ENCODE measurements at regions not wholly inside any gene's neighbourhood (a gene's known extent, or its start where the extent isn't known, plus 50 kb on each side); places are given as distances from the start of the nearest gene placed in this dataset.

DNA sequence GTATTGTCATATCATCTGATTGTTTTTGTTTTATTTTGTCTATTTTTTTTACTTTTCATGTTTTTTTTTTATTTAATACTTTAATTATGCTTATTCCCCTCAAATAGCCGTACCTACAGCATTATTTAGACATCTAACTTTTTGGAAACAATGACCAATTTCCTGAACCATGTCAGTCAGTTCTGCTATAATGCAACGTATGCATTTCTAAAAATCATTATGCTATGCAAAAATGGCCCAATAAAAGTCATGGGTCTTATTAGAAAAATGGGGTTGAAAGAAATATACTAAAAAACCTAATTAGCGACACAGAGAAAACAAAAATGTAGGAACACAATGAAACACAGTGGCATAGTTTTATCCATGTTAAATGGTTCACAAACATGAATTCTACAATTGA, 1454.7 kb downstream of the GRIK2 start (continued):
- TF ChIP-seq, protein P1, sequence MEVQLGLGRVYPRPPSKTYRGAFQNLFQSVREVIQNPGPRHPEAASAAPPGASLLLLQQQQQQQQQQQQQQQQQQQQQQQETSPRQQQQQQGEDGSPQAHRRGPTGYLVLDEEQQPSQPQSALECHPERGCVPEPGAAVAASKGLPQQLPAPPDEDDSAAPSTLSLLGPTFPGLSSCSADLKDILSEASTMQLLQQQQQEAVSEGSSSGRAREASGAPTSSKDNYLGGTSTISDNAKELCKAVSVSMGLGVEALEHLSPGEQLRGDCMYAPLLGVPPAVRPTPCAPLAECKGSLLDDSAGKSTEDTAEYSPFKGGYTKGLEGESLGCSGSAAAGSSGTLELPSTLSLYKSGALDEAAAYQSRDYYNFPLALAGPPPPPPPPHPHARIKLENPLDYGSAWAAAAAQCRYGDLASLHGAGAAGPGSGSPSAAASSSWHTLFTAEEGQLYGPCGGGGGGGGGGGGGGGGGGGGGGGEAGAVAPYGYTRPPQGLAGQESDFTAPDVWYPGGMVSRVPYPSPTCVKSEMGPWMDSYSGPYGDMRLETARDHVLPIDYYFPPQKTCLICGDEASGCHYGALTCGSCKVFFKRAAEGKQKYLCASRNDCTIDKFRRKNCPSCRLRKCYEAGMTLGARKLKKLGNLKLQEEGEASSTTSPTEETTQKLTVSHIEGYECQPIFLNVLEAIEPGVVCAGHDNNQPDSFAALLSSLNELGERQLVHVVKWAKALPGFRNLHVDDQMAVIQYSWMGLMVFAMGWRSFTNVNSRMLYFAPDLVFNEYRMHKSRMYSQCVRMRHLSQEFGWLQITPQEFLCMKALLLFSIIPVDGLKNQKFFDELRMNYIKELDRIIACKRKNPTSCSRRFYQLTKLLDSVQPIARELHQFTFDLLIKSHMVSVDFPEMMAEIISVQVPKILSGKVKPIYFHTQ (CRISPR knock-in tag; IDR thresholded peaks at IDR 0.05), result no peak
- TF ChIP-seq, protein P2, sequence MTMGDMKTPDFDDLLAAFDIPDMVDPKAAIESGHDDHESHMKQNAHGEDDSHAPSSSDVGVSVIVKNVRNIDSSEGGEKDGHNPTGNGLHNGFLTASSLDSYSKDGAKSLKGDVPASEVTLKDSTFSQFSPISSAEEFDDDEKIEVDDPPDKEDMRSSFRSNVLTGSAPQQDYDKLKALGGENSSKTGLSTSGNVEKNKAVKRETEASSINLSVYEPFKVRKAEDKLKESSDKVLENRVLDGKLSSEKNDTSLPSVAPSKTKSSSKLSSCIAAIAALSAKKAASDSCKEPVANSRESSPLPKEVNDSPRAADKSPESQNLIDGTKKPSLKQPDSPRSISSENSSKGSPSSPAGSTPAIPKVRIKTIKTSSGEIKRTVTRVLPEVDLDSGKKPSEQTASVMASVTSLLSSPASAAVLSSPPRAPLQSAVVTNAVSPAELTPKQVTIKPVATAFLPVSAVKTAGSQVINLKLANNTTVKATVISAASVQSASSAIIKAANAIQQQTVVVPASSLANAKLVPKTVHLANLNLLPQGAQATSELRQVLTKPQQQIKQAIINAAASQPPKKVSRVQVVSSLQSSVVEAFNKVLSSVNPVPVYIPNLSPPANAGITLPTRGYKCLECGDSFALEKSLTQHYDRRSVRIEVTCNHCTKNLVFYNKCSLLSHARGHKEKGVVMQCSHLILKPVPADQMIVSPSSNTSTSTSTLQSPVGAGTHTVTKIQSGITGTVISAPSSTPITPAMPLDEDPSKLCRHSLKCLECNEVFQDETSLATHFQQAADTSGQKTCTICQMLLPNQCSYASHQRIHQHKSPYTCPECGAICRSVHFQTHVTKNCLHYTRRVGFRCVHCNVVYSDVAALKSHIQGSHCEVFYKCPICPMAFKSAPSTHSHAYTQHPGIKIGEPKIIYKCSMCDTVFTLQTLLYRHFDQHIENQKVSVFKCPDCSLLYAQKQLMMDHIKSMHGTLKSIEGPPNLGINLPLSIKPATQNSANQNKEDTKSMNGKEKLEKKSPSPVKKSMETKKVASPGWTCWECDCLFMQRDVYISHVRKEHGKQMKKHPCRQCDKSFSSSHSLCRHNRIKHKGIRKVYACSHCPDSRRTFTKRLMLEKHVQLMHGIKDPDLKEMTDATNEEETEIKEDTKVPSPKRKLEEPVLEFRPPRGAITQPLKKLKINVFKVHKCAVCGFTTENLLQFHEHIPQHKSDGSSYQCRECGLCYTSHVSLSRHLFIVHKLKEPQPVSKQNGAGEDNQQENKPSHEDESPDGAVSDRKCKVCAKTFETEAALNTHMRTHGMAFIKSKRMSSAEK (CRISPR knock-in tag; IDR thresholded peaks at IDR 0.05; ENCODE audit: borderline replicate concordance), result no peak
- TF ChIP-seq JUN (CRISPR knock-in tag; IDR thresholded peaks at IDR 0.05) (no peak), ELF4 (CRISPR knock-in tag; IDR thresholded peaks at IDR 0.05; ENCODE audit: low read depth) (no peak), ZNF396 (CRISPR knock-in tag; IDR thresholded peaks at IDR 0.05; ENCODE audit: borderline replicate concordance) (no peak), TEAD1 (CRISPR knock-in tag; IDR thresholded peaks at IDR 0.05) (no peak)

DNA sequence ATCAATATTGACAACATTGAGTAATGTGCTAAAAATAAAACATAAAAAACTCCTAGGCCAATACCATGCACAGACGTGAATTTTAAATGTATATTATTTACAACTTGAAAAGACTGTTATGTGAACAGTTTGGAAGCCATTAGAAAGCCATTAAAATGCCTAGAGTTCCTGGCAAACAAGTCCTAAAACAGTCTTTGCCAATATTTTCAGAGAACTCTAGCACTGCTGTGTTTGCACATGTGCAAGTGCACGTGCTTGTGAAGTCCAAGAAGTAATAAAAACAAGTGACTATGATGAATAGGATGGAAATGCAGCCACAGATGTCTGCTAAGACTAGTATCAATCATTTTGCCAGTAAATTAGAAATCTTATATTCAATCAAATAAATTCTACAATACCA, 1447.6 kb downstream of the GRIK2 start:
- CTCF ChIA-PET, result no interaction called here
- no peaks in the 10 kb centered on the region for H3K36me3 Mint-ChIP-seq
- ATAC-seq, result no peak

More for the DNA sequence above, 1447.6 kb downstream of the GRIK2 start:
- no peak overlapping the region for H3K4me3 Mint-ChIP-seq
- TF ChIP-seq, protein P3, sequence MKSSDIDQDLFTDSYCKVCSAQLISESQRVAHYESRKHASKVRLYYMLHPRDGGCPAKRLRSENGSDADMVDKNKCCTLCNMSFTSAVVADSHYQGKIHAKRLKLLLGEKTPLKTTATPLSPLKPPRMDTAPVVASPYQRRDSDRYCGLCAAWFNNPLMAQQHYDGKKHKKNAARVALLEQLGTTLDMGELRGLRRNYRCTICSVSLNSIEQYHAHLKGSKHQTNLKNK (CRISPR knock-in tag; IDR thresholded peaks at IDR 0.05), result no peak
- TF ChIP-seq, protein P4, sequence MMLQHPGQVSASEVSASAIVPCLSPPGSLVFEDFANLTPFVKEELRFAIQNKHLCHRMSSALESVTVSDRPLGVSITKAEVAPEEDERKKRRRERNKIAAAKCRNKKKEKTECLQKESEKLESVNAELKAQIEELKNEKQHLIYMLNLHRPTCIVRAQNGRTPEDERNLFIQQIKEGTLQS (CRISPR knock-in tag; conservative IDR thresholded peaks at IDR 0.05), result no peak
- TF ChIP-seq CREB1 (CRISPR knock-in tag; IDR thresholded peaks at IDR 0.05) (no peak), IRF2 (CRISPR knock-in tag; IDR thresholded peaks at IDR 0.05; ENCODE audit: borderline replicate concordance, low read depth) (no peak), TP53 (CRISPR knock-in tag; IDR thresholded peaks at IDR 0.05) (no peak), RORB (CRISPR knock-in tag; IDR thresholded peaks at IDR 0.05) (no peak), SMAD3 (CRISPR knock-in tag; IDR thresholded peaks at IDR 0.05; ENCODE audit: borderline replicate concordance) (no peak), NFYB (CRISPR knock-in tag; conservative IDR thresholded peaks at IDR 0.05; ENCODE audit: low read depth) (no peak)
- TF ChIP-seq, protein P5, sequence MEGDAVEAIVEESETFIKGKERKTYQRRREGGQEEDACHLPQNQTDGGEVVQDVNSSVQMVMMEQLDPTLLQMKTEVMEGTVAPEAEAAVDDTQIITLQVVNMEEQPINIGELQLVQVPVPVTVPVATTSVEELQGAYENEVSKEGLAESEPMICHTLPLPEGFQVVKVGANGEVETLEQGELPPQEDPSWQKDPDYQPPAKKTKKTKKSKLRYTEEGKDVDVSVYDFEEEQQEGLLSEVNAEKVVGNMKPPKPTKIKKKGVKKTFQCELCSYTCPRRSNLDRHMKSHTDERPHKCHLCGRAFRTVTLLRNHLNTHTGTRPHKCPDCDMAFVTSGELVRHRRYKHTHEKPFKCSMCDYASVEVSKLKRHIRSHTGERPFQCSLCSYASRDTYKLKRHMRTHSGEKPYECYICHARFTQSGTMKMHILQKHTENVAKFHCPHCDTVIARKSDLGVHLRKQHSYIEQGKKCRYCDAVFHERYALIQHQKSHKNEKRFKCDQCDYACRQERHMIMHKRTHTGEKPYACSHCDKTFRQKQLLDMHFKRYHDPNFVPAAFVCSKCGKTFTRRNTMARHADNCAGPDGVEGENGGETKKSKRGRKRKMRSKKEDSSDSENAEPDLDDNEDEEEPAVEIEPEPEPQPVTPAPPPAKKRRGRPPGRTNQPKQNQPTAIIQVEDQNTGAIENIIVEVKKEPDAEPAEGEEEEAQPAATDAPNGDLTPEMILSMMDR (IDR thresholded peaks at IDR 0.05), result no peak
- TF ChIP-seq, protein P6, sequence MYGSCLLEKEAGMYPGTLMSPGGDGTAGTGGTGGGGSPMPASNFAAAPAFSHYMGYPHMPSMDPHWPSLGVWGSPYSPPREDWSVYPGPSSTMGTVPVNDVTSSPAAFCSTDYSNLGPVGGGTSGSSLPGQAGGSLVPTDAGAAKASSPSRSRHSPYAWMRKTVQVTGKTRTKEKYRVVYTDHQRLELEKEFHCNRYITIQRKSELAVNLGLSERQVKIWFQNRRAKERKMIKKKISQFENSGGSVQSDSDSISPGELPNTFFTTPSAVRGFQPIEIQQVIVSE (CRISPR knock-in tag; IDR thresholded peaks at IDR 0.05; ENCODE audit: borderline replicate concordance), result no peak
- TF ChIP-seq, protein P7, sequence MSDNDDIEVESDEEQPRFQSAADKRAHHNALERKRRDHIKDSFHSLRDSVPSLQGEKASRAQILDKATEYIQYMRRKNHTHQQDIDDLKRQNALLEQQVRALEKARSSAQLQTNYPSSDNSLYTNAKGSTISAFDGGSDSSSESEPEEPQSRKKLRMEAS (CRISPR knock-in tag; IDR thresholded peaks at IDR 0.05), result no peak
- TF ChIP-seq, protein P8, sequence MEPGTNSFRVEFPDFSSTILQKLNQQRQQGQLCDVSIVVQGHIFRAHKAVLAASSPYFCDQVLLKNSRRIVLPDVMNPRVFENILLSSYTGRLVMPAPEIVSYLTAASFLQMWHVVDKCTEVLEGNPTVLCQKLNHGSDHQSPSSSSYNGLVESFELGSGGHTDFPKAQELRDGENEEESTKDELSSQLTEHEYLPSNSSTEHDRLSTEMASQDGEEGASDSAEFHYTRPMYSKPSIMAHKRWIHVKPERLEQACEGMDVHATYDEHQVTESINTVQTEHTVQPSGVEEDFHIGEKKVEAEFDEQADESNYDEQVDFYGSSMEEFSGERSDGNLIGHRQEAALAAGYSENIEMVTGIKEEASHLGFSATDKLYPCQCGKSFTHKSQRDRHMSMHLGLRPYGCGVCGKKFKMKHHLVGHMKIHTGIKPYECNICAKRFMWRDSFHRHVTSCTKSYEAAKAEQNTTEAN (CRISPR knock-in tag; IDR thresholded peaks at IDR 0.05), result no peak
- TF ChIP-seq, protein P9, sequence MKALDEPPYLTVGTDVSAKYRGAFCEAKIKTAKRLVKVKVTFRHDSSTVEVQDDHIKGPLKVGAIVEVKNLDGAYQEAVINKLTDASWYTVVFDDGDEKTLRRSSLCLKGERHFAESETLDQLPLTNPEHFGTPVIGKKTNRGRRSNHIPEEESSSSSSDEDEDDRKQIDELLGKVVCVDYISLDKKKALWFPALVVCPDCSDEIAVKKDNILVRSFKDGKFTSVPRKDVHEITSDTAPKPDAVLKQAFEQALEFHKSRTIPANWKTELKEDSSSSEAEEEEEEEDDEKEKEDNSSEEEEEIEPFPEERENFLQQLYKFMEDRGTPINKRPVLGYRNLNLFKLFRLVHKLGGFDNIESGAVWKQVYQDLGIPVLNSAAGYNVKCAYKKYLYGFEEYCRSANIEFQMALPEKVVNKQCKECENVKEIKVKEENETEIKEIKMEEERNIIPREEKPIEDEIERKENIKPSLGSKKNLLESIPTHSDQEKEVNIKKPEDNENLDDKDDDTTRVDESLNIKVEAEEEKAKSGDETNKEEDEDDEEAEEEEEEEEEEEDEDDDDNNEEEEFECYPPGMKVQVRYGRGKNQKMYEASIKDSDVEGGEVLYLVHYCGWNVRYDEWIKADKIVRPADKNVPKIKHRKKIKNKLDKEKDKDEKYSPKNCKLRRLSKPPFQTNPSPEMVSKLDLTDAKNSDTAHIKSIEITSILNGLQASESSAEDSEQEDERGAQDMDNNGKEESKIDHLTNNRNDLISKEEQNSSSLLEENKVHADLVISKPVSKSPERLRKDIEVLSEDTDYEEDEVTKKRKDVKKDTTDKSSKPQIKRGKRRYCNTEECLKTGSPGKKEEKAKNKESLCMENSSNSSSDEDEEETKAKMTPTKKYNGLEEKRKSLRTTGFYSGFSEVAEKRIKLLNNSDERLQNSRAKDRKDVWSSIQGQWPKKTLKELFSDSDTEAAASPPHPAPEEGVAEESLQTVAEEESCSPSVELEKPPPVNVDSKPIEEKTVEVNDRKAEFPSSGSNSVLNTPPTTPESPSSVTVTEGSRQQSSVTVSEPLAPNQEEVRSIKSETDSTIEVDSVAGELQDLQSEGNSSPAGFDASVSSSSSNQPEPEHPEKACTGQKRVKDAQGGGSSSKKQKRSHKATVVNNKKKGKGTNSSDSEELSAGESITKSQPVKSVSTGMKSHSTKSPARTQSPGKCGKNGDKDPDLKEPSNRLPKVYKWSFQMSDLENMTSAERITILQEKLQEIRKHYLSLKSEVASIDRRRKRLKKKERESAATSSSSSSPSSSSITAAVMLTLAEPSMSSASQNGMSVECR (CRISPR knock-in tag; IDR thresholded peaks at IDR 0.05; ENCODE audit: borderline replicate concordance), result no peak
- no peak for DNase-seq (ENCODE audit: low spot score)
- H3K4me1 Mint-ChIP-seq, result no peaks in the 10 kb centered on the region
- no peaks in the 10 kb centered on the region for H3K27me3 Mint-ChIP-seq (ENCODE audit: low read depth)
- no peaks in the 10 kb centered on the region for H3K9me3 Mint-ChIP-seq
- H3K27ac Mint-ChIP-seq, result no peak overlapping the region
- POLR2A ChIA-PET, result no interaction called here

All from WTC11 (cell line).